Prostate gland (tissue), 2 donors: ENCODE measurements at regions not wholly inside any gene's neighbourhood (a gene's known extent, or its start where the extent isn't known, plus 50 kb on each side); places are given as distances from the start of the nearest gene placed in this dataset.

ENCODE experiments used
- CTCF ChIP-seq, 4 experiments: fragments of 200-600 bp in 2 of 4; fragments of 450-650 bp in 2 of 4; sonication (generic) in 2 of 4; IDR thresholded peaks; 1 replicate in 3 of 4; 2 replicates in 1 of 4; pipeline ENCODE4 v1.5.1; 2016 to 2019; ENCODE audit warnings: antibody characterized with exemption in 4 of 4, mild to moderate bottlenecking in 2 of 4, moderate library complexity in 2 of 4
- POLR2A ChIP-seq: fragments of 450-650 bp; IDR thresholded peaks from one replicate; pipeline ENCODE4 v1.6.1; 2016; ENCODE audit warnings: antibody characterized with exemption, mild to moderate bottlenecking
- POLR2AphosphoS5 ChIP-seq: sonication (generic); formaldehyde crosslinking; IDR thresholded peaks from one replicate; pipeline ENCODE4 v1.6.1; 2017; ENCODE audit warnings: antibody characterized with exemption

- no peak for TF ChIP-seq CTCF (IDR thresholded peaks at IDR 0.05)
- TF ChIP-seq POLR2A, result no peak
- TF ChIP-seq POLR2AphosphoS5, result no peak
Observed at GRCh38 chr5:154575546-154576428, 97.8 kb upstream of the HAND1 start.
